GM21717 (cell line): ENCODE measurements at regions not wholly inside any gene's neighbourhood (a gene's known extent, or its start where the extent isn't known, plus 50 kb on each side); places are given as distances from the start of the nearest gene placed in this dataset.
A peak's percentile ranks its signal among the peaks of the same experiment; 100 is the strongest.

Source experiments
- ATAC-seq: cut with Tn5 transposase; IDR thresholded peaks from one replicate; pipeline ENCODE4 v1.9.1; 2021; ENCODE audit warnings: mild to moderate bottlenecking, moderate library complexity; ENCODE audit not compliant: unreplicated experiment

- no peak for ATAC-seq
Observed at GRCh38 chr10:4669585-4669984, 156.4 kb upstream of the AKR1E2 start.

DNA sequence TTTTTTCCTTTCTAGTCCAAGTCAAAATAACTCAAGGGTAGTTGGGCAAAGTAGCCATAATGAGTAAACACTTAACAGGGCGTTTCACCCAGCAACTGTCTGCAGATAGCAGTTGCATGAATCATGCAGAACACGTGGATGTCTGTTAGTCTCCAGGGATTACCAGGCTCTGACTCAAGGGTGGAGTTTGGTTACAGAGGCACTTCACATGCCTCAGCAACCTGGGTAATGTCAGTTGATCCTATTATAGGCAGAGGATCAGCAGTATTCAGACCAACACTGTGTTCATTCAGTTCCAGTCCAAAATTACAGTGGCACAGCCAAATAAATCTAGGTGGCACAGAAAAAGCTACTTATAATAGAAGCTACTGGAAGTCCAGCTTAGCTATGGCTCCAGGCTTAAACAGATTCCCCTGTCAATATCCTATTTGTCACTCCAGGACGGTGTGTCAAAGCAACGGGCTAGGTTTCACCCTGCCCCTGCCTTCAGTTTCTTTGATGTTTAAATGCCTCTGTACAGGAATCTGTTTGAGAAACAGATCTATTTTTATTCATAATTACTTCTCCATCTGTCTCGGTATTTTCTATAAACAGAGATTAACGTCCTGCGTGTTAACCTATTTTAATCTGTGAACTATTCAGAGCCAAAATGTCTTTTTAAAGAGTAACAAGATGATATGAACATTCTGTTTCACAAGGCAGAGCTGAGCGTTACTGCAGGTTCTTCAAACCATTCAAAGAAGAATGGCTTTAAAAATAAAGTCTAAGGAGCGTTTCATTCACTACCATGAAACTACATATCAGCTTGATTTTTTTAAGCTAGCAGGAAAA is 162.6 kb upstream of the AKR1E2 start:
- ATAC-seq, result no peak

- ATAC-seq, result no peak
Observed at GRCh38 chr10:4662576-4663161, 163.3 kb upstream of the AKR1E2 start.

GRCh38 chr10:4661511-4662255 is 164.3 kb upstream of the AKR1E2 start:
- ATAC-seq, result no peak

DNA sequence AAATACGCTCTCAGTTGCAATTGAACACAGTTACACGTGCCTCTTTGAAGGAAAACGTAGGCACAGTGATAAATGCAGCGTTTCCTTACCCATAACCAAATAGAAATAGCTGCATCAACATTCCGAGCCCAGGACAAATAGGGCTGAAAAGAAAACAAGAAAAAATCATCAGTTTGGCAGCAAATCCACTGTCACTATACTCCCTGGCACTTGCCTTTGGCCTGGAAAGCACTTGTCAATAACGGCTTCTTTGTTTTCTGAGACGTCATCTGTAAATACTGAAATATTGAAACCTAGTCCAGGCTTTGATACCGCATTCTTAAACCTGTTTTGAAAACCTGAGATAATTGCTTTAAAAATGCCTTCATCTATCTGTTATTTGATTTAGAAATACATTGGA is 167.2 kb upstream of the AKR1E2 start:
- no peak for ATAC-seq

DNA sequence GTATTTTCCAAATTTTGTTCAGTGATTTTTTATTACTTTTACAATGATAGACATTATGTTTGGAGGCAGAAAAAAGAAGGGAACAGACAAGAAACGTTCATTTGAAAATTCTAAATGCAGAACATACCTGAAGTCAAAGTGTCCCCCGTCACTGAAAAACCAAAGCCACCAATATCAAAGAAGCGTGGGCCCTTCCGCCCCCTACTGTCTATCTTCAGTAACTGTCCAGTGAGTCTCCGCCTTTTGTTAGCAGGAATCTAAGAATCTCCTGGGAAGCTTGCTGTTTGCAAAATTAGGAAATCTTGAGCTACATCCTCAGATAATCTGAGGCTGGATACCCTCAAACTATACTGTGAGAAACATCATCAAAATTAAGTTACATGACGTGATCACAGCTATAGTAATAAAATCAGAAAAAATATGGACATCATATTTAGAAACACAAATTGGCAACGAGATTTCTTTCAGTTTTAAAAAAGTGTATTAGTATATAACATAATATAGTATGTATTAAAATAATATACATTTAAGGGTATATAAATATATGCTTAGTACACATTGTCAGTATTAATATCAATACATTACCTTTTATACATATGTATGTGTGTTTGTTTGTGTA is 169.3 kb upstream of the AKR1E2 start:
- no peak for ATAC-seq

GRCh38 chr10:4655879-4656278 is 170.1 kb upstream of the AKR1E2 start:
- no peak for ATAC-seq

- no peak for ATAC-seq
Observed at GRCh38 chr10:4655406-4655805, 170.6 kb upstream of the AKR1E2 start.

- ATAC-seq, result no peak
Observed at GRCh38 chr10:4654496-4654895, 171.5 kb upstream of the AKR1E2 start.

- no peak for ATAC-seq
Observed at GRCh38 chr10:4653160-4653559, 172.8 kb upstream of the AKR1E2 start.

DNA sequence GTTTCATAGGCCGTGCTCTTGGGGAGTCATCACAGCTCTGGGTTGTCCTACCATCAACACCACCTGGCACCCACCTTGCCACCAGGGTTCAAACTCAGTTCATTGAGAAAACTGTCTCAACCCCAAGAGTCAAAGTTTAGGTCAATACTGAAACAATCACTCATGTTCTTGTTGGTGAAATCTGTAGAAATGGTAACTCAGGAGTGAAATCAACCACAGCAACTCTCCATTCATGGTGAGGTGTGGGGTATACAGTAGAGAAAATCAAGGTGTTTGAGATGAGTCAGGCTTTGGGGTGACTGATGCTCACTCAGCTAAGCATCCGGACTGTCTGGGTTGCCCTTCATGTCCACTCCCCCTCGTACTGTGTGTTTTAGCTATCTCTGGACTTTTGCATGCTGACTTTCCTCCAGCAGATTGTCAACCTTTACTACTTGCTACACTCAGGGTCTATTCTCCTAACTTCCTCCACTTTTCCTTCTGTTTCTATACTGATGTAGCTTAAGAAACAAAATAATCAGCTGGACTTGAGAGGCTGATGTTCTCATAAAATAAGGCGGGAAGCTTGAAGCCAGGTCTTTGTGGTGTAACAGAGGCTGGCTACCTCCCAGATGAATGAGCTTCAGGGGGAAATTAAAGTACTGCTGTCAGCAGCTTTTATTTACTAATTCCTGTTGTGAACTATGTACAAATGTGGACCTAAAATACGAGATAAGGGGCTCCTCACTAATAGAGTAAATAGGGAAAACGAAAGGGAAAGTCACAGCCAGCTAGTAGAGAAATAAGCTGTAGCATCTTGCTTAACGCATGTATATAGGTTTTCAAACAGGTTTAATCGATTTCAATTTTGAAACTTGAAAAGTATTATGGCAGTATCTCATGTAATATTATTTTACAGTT is 173.6 kb upstream of the AKR1E2 start:
- ATAC-seq, result peak; percentile 76

DNA sequence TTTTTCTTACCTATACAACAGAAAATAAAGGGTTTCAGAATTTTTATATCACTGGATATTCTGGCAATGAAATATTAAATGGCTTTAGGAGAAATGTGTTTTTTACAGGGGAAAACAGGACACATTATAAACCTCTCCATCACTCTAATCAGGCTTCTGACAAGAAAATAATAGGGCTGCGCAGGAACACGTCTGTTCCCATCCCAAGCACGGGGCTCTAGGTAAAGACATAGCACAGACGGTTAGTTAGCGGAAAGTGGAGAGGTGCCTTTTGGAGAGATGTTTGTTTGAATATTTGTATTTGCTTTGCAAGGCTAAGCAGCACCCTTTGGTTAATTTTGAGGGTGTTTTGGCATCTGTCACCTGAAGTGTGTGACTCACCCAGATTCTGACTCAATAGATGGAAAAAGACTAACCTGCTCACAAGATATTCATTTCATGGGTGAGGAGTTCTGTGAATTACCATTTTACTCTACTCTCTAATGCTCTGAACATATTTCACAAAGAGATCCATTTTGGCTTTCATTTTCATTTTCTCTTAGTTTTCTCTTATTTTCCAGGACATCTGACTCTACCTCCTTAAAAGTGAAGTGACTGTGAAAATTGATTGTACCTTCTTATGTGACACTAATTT is 174.5 kb upstream of the AKR1E2 start:
- peak; percentile 54 for ATAC-seq

DNA sequence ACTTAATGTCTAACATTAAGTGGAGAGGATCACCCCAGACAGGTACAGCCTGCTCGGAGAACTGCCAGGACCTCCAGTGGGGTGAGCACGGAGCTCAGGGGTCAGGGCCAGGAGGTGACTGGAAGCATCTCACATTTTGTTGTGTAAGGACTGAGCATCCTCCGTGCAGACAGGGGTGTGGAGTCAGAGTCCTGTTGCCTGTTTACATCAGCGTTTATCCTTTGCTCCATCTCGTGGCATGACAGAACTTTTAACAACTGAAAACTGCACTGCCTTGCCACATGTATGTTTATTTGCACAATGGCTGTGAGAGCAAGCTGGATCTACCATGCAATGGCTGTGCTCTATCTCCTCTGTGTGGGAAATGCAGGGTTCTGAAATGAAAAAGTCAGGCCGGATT is 175.4 kb upstream of the AKR1E2 start:
- no peak for ATAC-seq

GRCh38 chr10:4649886-4650508 is 176.0 kb upstream of the AKR1E2 start:
- no peak for ATAC-seq

GRCh38 chr10:4649471-4649870 is 176.5 kb upstream of the AKR1E2 start:
- ATAC-seq, result no peak

- ATAC-seq, result no peak
Observed at GRCh38 chr10:4648999-4649398, 177.0 kb upstream of the AKR1E2 start.

GRCh38 chr10:4647109-4647785 is 178.8 kb upstream of the AKR1E2 start:
- ATAC-seq, result no peak

DNA sequence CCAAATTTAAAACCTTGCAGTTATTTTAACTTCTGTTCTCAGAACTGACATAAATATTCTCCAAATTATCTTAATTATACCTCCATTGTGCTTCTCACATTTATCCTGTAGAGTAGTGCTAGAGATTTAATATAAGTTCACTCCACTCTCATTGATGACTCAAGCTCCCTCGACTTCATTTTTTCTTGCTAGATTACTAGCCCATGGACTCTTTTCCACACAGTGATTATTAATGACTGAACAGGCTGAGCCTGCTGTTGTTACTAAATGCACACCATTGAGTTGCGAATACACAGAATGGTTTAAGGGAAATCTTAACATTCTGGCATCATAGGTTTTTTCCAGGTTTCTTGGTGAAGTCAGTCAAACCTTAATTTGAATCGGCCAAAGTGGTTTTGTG is 179.5 kb upstream of the AKR1E2 start:
- ATAC-seq, result no peak

GRCh38 chr10:4645836-4646235 is 180.2 kb upstream of the AKR1E2 start:
- ATAC-seq, result no peak
